Stimulated activated CD8-positive, alpha-beta memory T cell treated with anti-CD3 and anti-CD28 coated beads, Interleukin-12 subunit alpha, Interleukin-12 subunit beta, amount 100 ng/mL, for 1 hour (primary cell): ENCODE measurements at regions not wholly inside any gene's neighbourhood (a gene's known extent, or its start where the extent isn't known, plus 50 kb on each side); places are given as distances from the start of the nearest gene placed in this dataset.
"Not testable (repeated sequence)": the region's sequence is repeated elsewhere in the genome, so short reads cannot be mapped to it uniquely, and the experiment has no call there.

Experiments
- DNase-seq: peaks from one replicate; pipeline ENCODE4 v3.0.0-alpha.2; 2020; ENCODE audit warnings: low read depth

DNA sequence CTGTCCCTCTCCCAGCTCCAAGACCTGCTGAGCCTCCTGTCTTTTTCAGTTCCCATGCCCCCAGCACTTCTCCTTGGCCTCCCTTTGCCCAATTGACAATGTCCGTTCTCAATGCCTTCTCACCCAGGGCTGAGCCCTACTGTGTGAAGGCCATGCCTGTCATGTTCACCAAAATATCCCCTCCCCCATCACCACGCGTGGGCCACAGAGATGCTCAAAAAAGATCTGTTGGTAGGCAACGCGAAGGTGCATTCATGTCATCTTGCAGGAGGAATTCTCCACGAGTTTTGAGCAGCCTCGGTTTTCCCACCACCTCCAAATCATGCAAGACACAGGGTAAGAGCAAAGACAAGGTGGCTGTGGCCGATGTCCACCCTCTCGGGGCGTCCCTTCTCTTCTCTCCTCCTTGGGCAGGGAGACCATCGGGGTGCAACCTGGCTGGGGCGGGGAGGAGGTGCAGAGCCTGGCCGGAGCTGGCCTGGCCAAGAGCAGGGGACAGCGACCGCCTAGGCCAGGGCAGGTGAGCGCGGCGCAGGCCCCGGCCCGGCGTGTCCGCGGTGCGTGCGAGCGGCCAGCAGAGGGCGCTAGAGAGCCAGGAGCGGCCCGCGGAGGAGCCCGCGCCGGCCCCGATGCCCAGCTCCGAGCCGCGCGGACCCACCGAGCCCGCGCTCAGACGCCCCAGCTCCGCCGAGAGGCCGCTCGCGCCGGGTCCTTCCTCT, 56.3 kb upstream of the KRTAP5-11 start:
- DNase-seq: peak; percentile 31

DNA sequence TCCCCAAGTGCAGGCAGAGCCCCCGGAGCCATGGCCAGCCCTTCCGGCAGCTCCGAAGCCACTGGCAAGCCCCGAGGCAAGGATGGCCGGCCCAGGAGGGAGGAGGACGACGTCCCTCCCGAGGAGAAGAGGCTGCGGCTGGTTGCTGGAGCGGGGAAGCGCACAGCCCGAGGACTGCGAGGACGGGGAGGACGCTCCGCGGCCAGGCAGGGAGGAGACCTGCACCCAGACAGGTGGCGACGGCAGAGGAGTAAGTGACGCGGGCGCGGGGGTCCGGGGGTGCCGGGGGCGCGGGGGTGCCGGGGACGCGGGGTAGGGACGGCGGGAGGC, 56.8 kb upstream of the KRTAP5-11 start:
- not testable (repeated sequence) for DNase-seq

DNA sequence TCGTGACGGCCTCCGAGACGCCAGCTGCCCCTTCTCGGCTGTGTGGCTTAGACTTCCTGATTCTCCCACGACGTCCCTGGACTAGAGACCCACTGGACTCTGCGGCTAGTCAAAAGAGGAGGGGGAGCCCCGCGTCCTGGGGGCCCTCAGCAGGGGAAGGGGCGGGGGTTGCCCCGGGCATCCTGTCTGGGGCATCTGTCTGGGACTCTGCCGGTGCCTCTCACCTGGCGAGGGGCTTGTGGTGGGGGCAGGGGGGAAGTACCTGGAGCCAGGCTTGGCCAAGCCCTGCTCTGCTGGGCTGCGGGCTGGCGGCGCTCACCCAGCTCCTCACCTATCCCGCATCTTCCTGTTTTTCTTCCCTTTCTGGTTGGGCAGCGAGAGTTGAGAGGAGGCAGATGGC, 57.2 kb upstream of the KRTAP5-11 start:
- DNase-seq: not testable (repeated sequence)

DNA sequence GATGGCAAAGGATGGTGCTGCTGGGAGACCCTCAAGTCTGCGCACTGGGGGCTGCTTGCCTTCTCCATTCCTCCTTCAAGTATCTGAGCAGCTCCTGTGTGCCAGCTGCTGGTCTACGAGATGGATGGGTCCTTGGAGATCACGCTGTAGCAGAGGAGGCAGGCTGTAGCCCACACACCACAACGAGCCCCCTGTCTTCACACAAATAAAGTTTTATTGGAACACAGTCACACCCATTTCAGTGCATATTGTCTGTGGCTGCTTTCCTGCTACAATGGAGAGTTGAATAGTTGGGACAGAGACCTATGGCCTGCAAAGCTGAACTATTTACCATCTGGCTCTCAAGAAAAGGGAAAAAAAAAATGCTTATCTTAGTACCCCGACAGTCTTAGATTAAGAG, 64.4 kb upstream of the KRTAP5-11 start:
- not testable (repeated sequence) for DNase-seq

DNA sequence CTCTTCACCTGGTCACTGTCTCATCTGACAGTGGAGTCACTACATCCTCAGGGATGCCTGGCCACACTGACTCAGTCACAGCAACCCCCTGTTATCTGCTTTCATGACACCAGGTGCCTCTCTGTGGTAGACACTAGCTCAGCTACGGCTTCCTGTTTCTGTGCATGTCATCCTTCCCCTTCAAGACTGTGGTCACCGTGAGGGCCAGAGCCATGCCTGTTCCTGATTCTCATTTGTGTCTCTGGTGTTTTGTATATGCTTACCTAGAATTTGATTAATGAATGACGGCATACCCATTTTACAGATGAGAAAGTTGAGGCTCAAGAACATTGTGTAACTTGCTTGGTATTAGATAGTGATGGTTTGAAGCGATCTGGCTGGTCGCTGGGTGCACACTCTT, 70.3 kb upstream of the KRTAP5-11 start:
- not testable (repeated sequence) for DNase-seq

DNA sequence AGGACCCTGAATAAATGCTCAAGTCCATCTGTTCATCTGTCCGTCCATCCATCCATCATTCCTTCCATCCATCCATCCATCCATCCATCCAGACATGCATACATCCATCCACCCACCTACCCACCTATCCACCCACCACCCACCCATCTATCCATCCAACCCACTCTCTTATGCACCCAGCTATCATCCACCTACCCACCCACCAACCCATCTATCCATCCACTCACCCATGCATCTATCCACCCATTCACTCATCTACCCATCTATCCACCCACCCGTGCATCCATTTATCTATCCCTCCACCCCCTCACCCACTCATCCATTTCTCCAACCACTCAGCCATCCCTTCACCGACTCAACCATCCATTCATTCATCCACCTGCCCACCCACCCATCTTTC, 71.7 kb upstream of the KRTAP5-11 start:
- not testable (repeated sequence) for DNase-seq

DNA sequence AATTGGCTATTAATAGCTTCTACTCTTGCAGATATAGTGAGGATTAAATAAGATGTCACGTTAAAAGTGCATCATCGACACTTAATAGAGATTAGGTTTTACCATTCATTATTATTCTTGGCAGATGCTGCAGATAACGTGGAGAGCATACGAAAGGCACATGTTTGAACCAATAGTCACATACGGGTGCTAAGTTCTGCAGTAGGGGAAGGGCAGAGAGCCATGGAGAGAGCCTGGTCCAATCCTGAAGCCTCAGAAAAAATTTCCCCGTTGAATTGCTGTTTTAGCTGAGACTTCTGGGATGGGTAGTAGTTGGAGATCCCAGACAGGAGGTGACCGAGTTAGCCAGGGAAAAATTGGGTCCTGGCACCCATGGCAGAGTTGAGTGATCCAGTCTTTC, 72.4 kb upstream of the KRTAP5-11 start:
- not testable (repeated sequence) for DNase-seq

DNA sequence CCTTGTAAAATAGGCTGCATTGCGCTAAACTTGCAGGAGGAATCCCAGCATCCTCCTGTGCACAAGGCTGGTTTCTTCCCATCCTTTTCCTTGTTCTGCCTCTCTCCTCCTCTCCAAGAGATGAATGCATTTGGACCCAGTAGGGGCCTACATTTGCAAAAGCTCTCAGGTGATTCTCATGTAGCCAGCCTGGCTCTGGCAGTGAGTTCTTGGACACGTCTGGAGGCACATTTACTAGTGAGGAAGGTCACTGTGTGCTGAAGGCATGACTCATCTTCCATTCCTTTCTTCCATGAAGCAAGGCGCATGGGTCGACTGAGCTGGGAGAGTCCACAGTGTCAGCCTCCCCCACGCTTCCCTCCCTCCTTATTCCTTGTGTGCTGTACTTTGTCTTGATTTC, 73.8 kb upstream of the KRTAP5-11 start:
- DNase-seq: not testable (repeated sequence)

DNA sequence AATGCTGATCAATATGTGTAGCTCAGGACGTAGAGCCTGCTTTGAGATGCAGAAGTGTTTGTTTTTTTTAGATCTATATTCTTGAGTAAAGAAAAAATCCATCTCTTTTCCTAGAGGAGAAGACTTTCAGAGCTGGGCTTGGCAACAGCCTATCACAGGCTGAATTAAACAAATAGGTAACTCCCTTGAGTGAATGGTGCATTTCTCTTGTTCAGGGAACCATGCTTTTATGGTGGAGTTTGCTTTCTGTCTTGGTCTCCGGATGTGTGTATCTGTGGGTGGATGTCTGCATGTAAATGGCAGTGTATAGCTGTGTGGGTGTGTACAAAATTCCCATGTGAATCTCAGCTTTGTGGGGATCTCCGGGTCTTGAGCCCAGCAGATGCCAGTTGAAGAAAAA, 82.3 kb upstream of the KRTAP5-11 start:
- not testable (repeated sequence) for DNase-seq

DNA sequence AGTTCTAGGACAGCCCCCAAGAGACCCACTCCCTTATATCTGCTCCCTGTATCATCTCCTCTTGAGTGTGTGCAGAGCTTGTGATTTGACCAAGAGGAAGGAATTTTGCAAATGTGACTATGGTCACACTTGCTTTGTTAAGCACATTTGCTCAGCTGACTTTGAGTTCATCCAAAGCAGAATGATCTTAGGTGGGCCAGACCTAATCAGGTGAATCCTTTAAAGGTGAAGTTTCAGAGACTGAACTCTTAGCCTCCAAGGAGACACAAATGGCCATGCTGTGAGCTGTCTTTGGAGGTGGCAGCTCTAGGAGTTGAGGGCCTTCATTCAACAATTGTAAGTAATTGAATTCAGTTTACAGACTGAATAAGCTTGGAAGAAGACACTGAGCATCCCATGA, 115.4 kb upstream of the KRTAP5-11 start:
- not testable (repeated sequence) for DNase-seq

DNA sequence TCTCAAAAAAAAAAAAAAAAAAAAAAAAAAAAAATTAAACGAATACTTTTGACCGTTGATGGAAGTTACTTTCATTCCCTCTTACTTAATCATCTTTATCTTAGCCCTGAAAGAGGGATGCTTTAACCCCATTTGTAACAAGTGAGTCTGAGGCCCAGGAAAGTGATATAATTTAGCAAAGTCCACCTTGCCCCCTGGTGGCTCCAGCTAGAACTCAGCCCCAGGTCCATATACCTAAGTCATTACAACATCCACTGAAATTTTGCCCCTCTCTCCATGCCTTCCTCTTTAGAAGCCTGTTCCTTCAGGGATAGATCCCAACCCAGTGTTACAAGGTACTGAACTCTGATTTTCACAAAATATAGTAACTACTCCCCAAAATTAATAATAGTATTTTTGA, 116.3 kb upstream of the KRTAP5-11 start:
- not testable (repeated sequence) for DNase-seq

DNA sequence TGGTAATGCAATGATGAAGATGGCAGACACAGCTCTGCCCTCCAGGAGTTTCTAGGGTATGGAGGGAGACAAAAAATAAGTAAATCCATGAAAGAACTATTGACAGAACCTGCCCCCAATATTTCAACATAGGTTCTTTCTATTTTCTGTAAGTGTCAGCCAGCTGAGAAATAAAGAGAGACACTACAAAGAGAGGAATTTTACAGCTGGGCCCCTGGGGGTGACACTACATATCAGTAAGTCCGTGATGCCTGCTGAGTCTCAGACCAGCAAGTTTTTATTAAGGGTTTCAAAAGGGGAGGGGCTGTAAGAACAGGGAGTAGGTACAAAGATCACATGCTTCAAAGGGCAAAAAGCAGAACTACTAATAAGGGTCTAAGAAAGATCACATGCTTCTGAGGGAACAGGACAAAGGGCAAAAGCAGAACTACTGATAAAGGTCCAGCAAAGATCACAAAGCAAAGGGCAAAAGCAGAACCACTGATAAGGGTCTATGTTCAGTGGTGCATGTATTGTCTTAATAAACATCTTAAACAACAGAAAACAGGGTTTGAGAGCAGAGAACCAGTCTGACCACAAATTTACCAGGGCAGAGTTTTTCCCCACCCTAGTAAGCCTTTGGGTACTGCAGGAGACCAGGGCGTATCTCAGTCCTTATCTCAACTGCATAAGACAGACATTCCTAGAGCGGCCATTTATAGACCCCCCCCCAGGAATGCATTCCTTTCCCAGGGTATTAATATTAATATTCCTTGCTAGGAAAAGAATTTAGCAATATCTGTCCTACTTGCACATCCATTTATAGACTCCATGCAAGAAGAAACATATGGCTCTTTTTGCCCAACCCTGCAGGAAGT, 119.0 kb upstream of the KRTAP5-11 start:
- not testable (repeated sequence) for DNase-seq

DNA sequence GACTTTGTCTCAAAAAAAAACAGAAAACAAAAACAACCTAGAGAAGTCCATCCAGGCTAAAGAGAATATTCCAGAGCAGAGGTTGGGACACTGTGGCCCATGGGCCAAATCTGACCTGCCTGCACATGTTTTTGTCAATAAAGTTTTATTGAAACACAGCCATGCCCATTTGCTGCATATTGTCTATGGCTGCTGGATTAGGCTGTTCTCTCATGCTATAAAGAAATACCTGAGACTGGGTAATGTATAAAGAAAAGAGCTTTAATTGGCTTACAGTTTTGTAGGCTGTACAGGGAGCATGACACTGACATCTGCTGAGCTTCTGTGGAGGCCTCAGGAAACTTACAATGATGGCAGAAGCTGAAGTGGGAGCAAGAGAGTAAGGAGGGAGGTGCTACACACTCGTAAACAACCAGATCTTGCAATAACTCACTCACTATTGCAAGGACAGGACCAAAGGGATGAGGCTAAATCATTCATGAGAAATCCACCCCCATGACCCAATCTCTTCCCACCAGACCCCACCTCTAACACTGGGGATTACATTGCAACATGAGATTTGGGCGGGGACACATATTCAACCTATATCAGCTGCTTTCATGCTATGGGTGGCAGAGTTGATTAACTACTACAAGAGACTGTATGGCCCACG, 122.5 kb upstream of the KRTAP5-11 start:
- not testable (repeated sequence) for DNase-seq

DNA sequence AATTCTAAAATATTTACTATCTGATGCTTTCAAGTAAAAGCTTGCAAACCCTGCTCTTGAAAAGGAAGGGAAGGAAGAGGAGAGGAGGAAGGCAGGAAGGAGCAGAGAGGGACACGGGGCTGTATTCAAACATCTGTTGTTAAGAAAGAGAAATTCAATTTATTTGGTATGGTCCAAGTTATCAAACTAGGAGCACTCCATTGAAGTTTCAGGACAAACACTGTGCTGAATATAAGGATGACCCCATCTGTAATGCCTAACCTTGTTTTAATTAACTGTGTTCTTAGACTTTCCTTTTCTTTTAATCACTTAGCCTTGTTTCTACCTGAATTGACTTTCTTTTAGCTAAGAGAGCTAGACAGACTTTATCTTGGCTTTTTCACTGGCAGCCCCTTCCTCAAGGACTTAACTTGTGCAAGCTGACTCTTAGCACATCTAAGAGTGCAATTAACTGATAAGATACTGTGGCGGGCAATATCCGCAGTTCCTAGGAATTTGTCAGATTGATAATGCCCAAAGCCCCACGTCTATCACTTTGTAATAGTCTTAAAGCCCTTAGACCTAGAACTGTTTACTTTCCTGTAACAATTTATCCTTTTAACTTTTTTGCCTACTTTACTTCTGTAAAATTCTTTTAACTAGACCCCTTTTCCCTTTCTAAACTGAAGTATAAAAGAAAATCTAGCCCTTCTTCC, 123.2 kb upstream of the KRTAP5-11 start:
- DNase-seq: not testable (repeated sequence)

DNA sequence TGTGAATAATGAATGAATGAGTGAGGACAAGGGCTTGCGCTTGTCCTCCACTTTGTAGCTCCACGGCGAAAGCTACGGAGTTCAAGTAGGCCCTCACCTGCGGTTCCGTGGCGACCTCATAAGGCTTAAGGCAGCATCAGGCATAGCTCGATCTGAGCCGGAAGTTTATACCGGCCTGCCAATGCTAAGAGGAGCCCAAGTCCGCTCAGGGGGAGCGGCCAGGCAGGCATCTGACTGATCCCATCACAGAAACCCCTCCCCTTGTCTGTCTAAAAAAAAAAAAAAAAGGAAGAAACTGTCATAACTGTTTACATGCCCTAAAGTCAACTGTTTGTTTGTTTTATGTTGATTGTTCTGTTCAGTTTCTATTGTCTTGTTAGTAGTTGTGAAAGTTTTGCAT, 124.4 kb upstream of the KRTAP5-11 start:
- not testable (repeated sequence) for DNase-seq

DNA sequence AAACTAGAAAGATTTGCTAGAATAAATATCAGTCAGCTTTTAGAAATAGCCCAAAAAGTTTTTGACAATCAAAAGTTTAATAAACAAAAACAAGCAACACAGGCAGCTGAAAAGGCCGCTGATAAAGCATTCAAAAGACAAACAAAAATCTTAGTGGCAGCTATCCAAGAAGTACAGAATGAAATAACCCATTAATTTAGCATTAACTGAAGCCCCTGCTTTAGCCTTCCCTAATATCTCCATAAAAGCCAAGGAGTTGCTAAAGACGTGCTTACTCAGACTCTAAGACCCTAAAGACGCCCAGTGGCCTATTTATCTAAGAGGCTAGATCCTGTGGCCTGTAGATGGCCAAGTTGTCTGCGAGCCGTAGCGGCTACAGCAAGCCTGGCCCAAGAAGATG, 123.5 kb upstream of the DEFB108B start:
- DNase-seq: not testable (repeated sequence)

DNA sequence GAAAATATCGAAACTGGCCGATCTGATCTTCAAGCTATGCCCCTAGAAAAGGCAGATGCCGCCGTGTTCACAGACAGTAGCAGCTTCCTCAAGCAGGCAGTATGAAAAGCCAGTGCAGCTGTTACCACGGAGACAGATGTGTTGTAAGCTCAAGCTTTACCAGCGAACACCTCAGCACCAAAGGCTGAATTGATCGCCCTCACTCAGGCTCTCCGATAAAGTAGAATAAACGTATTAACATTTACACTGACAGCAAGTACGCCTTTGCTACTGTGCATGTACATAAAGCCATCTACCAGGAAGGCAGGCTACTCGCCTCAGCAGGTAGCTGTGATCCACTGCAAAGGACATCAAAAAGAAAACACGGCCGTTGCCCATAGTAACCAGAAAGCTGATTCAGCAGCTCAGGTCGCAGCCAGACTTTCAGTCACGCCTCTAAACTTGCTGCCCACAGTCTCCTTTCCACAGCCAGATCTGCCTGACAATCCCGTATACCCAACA, 122.8 kb upstream of the DEFB108B start:
- not testable (repeated sequence) for DNase-seq

DNA sequence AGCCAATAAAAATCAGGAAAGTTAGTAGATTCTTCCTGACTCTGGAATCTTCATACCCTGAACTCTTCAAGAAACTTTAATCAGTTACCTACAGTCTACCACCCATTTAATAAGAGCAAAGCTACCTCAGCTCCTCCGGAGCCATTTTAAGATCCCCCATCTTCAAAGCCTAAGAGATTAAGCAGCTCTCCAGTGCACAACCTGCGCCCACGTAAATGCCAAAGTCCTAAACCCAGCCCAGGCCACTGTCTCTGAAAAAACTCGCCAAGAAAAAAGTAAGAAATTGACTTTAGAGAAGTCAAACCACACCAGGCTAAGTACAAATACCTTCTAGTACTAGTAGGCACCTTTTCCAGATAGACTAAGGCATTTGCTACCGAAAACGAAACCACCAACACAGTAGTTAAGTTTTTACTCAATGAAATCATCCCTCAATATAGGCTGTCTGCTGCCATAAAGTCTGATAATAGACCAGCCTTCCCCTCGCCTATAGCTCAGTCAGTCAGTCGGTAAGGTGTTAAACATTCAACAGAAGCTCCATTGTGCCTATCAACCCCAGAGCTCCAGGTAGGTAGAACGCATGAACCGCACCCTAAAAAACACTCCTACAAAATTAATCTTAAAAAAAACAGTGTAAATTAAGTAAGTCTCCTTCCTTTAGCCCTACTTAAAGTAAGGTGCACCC, 122.2 kb upstream of the DEFB108B start:
- DNase-seq: not testable (repeated sequence)

DNA sequence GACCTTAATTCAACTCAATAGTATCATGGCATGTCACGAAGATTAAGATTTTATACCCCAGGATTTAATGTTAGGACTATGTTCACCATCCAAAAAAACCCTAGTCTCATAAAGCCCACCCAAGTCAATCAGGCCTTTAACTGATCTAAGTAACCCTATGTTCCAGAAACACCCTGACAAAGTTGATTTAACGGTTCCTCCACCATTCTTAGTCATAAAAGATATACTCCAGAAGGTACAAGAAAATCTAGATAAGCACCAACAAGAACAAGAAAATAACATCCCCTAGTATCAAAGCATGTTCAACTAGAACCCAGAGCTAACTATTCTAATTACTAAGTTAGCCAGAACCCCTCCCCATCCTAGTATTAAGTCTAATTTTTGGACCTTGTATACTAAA, 120.7 kb upstream of the DEFB108B start:
- DNase-seq: not testable (repeated sequence)

DNA sequence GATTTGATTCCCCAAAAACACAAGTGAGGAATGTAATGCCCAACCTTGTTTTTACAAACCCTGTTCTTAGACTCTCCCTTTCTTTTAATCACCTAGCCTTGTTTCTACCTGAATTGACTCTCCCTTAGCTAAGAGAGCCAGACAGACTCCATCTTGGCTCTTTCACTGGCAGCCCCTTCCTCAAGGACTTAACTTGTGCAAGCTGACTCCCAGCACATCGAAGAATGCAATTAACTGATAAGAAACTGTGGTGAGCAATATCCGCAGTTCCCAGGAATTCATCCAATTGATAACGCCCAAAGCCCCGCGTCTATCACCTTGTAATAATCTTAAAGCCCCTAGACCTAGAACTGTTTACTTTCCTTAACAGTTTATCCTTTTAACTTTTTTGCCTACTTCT, 120.2 kb upstream of the DEFB108B start:
- not testable (repeated sequence) for DNase-seq

DNA sequence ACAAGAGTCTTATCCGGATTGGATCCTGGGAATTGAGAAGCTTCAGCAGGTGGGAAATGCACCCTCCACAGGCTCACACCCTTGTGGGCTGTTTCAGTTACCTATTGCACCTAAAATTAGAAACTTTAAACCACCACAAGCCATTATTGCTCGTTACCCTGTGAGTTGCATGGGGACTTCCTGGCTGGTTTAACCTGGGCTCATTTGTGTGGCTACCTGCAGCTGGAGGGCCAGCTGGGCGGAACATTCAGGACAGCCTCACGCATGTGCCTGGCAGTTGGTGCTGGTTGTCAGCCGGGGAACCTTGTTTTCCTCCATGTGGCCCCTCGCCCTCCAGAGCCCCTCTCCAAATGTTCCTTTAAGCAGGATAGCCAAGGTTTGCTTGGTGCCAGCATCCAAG, 118.5 kb upstream of the DEFB108B start:
- not testable (repeated sequence) for DNase-seq
